DOHH2 (cell line): ENCODE measurements at regions not wholly inside any gene's neighbourhood (a gene's known extent, or its start where the extent isn't known, plus 50 kb on each side); places are given as distances from the start of the nearest gene placed in this dataset.

Experiments
- H3F3A ChIP-seq: fragments of 200-600 bp; sonication (generic), shearing (Covaris generic); 2 replicates; pipeline ENCODE4 v1.6.0; 2016; ENCODE audit warnings: antibody characterized with exemption, mild to moderate bottlenecking; ENCODE audit not compliant: control insufficient read depth, insufficient read depth
- H3K27ac ChIP-seq: fragments of 200-600 bp; sonication (generic); 2 replicates; pipeline ENCODE4 v1.5.1; 2014; ENCODE audit warnings: low read depth, mild to moderate bottlenecking, low read length, moderate library complexity
- H3K27me3 ChIP-seq: fragments of 200-600 bp; sonication (generic); 2 replicates; pipeline ENCODE4 v1.6.1; 2014; ENCODE audit warnings: mild to moderate bottlenecking, low read length, mixed read lengths; ENCODE audit not compliant: control insufficient read depth
- H3K36me3 ChIP-seq: fragments of 200-600 bp; sonication (generic); 2 replicates; pipeline ENCODE4 v1.6.1; 2014; ENCODE audit warnings: mild to moderate bottlenecking, low read length, moderate library complexity, mixed read lengths; ENCODE audit not compliant: control insufficient read depth
- H3K4me1 ChIP-seq: fragments of 200-600 bp; sonication (generic); 2 replicates; pipeline ENCODE4 v1.6.1; 2014; ENCODE audit warnings: mild to moderate bottlenecking, low read length, mixed read lengths; ENCODE audit not compliant: control insufficient read depth
- H3K4me2 ChIP-seq: fragments of 200-600 bp; sonication (generic); 2 replicates; pipeline ENCODE4 v1.6.0; 2014; ENCODE audit warnings: mild to moderate bottlenecking, low read length, moderate library complexity
- H3K4me3 ChIP-seq: fragments of 200-600 bp; sonication (generic); 2 replicates; pipeline ENCODE4 v1.5.1; 2014; ENCODE audit warnings: mild to moderate bottlenecking, low read length, mixed read lengths
- H3K79me2 ChIP-seq: fragments of 200-600 bp; sonication (generic); 2 replicates; pipeline ENCODE4 v1.6.1; 2014; ENCODE audit warnings: mild to moderate bottlenecking, low read length, mixed read lengths; ENCODE audit not compliant: control insufficient read depth
- H3K9me2 ChIP-seq: fragments of 200-600 bp; sonication (generic); replicated peaks from 2 replicates; pipeline ENCODE4 v1.6.1; 2014; ENCODE audit warnings: mild to moderate bottlenecking, low read length, mixed read lengths; ENCODE audit not compliant: control insufficient read depth
- H3K9me3 ChIP-seq: fragments of 200-600 bp; sonication (generic); 2 replicates; pipeline ENCODE4 v1.6.1; 2014; ENCODE audit warnings: antibody characterized with exemption, low read length, mixed read lengths; ENCODE audit not compliant: control insufficient read depth, insufficient read depth
- H4K20me1 ChIP-seq: fragments of 200-600 bp; sonication (generic); 2 replicates; pipeline ENCODE4 v1.6.0; 2014; ENCODE audit warnings: low read depth, mild to moderate bottlenecking, antibody characterized with exemption, low read length, moderate library complexity; ENCODE audit not compliant: control insufficient read depth, insufficient read depth
- CTCF ChIP-seq: fragments of 200-600 bp; sonication (generic); IDR thresholded peaks from one replicate; pipeline ENCODE4 v1.5.1; 2014; ENCODE audit warnings: antibody characterized with exemption, mild to moderate bottlenecking, low read depth, low read length; ENCODE audit not compliant: poor library complexity, severe bottlenecking
- EZH2phosphoT487 ChIP-seq: fragments of 200-600 bp; sonication (generic); IDR thresholded peaks from 2 replicates; pipeline ENCODE4 v1.6.1; 2017; ENCODE audit warnings: borderline replicate concordance, mild to moderate bottlenecking, antibody characterized with exemption, low read length, moderate library complexity, mixed read lengths

GRCh38 chr6:10465629-10466499 lies 51.0 kb upstream of the TFAP2A start:
- Histone ChIP-seq H3F3A (no peaks in the 10 kb centered on the region), H3K27ac (no peak overlapping the region), H3K9me2 (no peaks in the 10 kb centered on the region), H4K20me1 (no peaks in the 10 kb centered on the region), H3K4me1 (peaks cover 9% of the 10 kb centered on the region), H3K4me2 (no peak overlapping the region), H3K79me2 (no peaks in the 10 kb centered on the region), H3K4me3 (no peak overlapping the region), H3K36me3 (no peaks in the 10 kb centered on the region), H3K27me3 (peaks cover 2% of the 10 kb centered on the region; the same call in 1 of the 2 replicates), H3K9me3 (no peaks in the 10 kb centered on the region)
- TF ChIP-seq CTCF = peak; percentile 62
- no peak for TF ChIP-seq EZH2phosphoT487
